ENCODE measurements at regions not wholly inside any gene's neighbourhood (a gene's known extent, or its start where the extent isn't known, plus 50 kb on each side); places are given as distances from the start of the nearest gene placed in this dataset.

DNA sequence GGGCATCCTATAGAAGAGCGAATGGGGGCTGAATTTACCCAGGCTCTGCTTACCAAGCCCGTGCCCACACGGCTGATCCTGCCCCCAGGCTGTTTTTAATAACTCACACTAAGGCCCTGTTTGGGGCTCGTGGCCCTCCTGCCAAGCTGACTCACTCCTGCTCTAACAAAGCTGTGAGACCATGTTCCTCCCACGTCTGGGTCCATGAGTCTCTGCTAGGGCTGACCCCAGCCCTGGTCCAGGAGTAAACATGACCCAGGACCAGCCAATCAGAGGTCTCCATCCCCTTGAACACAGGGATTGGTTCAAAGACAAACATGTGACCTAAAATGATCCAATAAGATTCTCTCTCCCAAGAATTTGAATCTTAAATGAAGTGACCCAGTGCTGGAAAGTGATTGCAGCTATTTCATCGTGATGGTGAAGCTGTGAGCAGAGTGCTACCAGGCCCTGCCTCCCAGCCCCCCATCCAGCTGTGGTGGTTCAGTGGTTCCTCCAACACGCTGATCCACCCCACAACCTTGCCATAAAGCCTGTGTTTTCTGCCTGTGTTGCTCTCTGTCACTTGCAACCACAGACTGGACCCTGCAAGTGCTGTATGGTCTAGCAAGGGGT, 57.2 kb downstream of the C16orf82 start (continued):
- TF ChIP-seq, protein P1, sequence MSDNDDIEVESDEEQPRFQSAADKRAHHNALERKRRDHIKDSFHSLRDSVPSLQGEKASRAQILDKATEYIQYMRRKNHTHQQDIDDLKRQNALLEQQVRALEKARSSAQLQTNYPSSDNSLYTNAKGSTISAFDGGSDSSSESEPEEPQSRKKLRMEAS (IDR thresholded peaks at IDR 0.05), result no peak
- TF ChIP-seq TAF7 (optimal IDR thresholded peaks at IDR 0.05; ENCODE audit: borderline replicate concordance, low read depth, low read length) (no peak), SP4 (IDR thresholded peaks at IDR 0.05; ENCODE audit: low read length) (no peak)
